ENCODE measurements at regions not wholly inside any gene's neighbourhood (a gene's known extent, or its start where the extent isn't known, plus 50 kb on each side); places are given as distances from the start of the nearest gene placed in this dataset.

DNA sequence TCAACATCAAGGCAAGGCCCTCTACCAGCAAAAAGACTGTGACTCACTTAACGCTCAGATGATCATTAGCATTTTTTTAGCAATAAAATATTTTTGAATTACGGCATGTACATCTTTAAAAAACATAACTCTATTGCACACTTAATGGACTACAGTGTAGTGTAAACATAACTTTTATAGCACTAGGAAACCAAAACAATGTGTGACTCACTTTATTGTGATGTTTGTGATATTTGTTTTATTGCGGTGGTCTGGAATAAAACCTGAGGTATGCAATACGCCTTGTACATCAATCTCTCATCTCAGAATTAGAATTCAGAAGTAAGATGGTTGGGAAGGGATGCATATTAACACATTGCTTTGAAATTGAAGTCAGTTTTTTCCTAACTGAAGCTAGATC is 106.9 kb upstream of the PTCH1 start:
- TF ChIP-seq, protein P1, sequence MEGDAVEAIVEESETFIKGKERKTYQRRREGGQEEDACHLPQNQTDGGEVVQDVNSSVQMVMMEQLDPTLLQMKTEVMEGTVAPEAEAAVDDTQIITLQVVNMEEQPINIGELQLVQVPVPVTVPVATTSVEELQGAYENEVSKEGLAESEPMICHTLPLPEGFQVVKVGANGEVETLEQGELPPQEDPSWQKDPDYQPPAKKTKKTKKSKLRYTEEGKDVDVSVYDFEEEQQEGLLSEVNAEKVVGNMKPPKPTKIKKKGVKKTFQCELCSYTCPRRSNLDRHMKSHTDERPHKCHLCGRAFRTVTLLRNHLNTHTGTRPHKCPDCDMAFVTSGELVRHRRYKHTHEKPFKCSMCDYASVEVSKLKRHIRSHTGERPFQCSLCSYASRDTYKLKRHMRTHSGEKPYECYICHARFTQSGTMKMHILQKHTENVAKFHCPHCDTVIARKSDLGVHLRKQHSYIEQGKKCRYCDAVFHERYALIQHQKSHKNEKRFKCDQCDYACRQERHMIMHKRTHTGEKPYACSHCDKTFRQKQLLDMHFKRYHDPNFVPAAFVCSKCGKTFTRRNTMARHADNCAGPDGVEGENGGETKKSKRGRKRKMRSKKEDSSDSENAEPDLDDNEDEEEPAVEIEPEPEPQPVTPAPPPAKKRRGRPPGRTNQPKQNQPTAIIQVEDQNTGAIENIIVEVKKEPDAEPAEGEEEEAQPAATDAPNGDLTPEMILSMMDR (IDR thresholded peaks at IDR 0.05), result no peak
- no peak for TF ChIP-seq POLR2A (IDR thresholded peaks at IDR 0.05; ENCODE audit: low read depth)
